WTC11 (cell line): ENCODE measurements at regions not wholly inside any gene's neighbourhood (a gene's known extent, or its start where the extent isn't known, plus 50 kb on each side); places are given as distances from the start of the nearest gene placed in this dataset.

ENCODE experiments used
- ATAC-seq: fragments of 200-7000 bp; cut with Tn5 transposase; 2 replicates; pipeline ENCODE4 v1.10.0; 2021; ENCODE audit warnings: mild to moderate bottlenecking, moderate library complexity
- CTCF ChIA-PET: fragments of 300-600 bp; sonication (Branson Sonifier 250); formaldehyde crosslinking; loops from one replicate; lab custom pipeline; 2021; ENCODE audit warnings: antibody characterized with exemption; lab: Charles Lee
- POLR2A ChIA-PET: fragments of 350-600 bp; sonication (Branson Sonifier 250); formaldehyde crosslinking; loops from one replicate; lab custom pipeline; 2021; ENCODE audit warnings: antibody characterized with exemption; lab: Charles Lee
- DNase-seq: peaks from one replicate; pipeline ENCODE4 v3.0.0; 2021; ENCODE audit warnings: low spot score
- H3K27ac Mint-ChIP-seq: 2 replicates; pipeline ENCODE4 v1.8.0; 2021; ENCODE audit warnings: mixed read lengths
- H3K27me3 Mint-ChIP-seq: 2 replicates; pipeline ENCODE4 v1.8.0; 2021; ENCODE audit warnings: low read depth, mild to moderate bottlenecking, moderate library complexity, mixed read lengths
- H3K36me3 Mint-ChIP-seq: 2 replicates; pipeline ENCODE4 v1.8.0; 2021; ENCODE audit warnings: mixed read lengths
- H3K4me1 Mint-ChIP-seq: 2 replicates; pipeline ENCODE4 v1.8.0; 2022; ENCODE audit warnings: mixed read lengths
- H3K4me3 Mint-ChIP-seq: 2 replicates; pipeline ENCODE4 v1.8.0; 2021; ENCODE audit warnings: mild to moderate bottlenecking, moderate library complexity, mixed read lengths
- H3K9me3 Mint-ChIP-seq: 2 replicates; pipeline ENCODE4 v1.8.0; 2021; ENCODE audit warnings: mixed read lengths
- ELF4 ChIP-seq: sonication (generic); formaldehyde crosslinking; IDR thresholded peaks from 2 replicates; pipeline ENCODE4 v1.8.1; 2022; ENCODE audit warnings: low read depth, mild to moderate bottlenecking, moderate library complexity, missing genetic modification reagents
- EMX1 ChIP-seq: fragments of 250-450 bp; sonication (Bioruptor Pico); IDR thresholded peaks from 2 replicates; pipeline ENCODE4 v1.8.0; 2021; ENCODE audit warnings: mild to moderate bottlenecking
- ESRRA ChIP-seq: sonication (generic); formaldehyde crosslinking; IDR thresholded peaks from 2 replicates; pipeline ENCODE4 v1.8.1; 2022; ENCODE audit warnings: mild to moderate bottlenecking, missing genetic modification reagents, borderline replicate concordance
- ETV6 ChIP-seq: sonication (generic); formaldehyde crosslinking; IDR thresholded peaks from 2 replicates; pipeline ENCODE4 v1.8.1; 2022; ENCODE audit warnings: mild to moderate bottlenecking, missing genetic modification reagents
- FOXP1 ChIP-seq: sonication (generic); formaldehyde crosslinking; IDR thresholded peaks from 2 replicates; pipeline ENCODE4 v1.8.0; 2022; ENCODE audit warnings: missing genetic modification reagents, mild to moderate bottlenecking, moderate library complexity, borderline replicate concordance
- GTF2I ChIP-seq: fragments of 250-450 bp; sonication (Bioruptor Pico); conservative IDR thresholded peaks from 2 replicates; pipeline ENCODE4 v1.4.0; 2021; ENCODE audit warnings: mild to moderate bottlenecking
- JAZF1 ChIP-seq: fragments of 250-450 bp; sonication (Bioruptor Pico); IDR thresholded peaks from 2 replicates; pipeline ENCODE4 v1.9.0; 2021; ENCODE audit warnings: moderate library complexity, mild to moderate bottlenecking, inconsistent platforms
- JUN ChIP-seq: sonication (generic); formaldehyde crosslinking; IDR thresholded peaks from 2 replicates; pipeline ENCODE4 v1.8.0; 2023; ENCODE audit warnings: mild to moderate bottlenecking, missing genetic modification reagents
- KAT7 ChIP-seq: sonication (generic); formaldehyde crosslinking; IDR thresholded peaks from 2 replicates; pipeline ENCODE4 v1.8.1; 2023; ENCODE audit warnings: missing genetic modification reagents, mild to moderate bottlenecking, borderline replicate concordance
- MYBL2 ChIP-seq: sonication (generic); formaldehyde crosslinking; IDR thresholded peaks from 2 replicates; pipeline ENCODE4 v1.8.1; 2023; ENCODE audit warnings: mild to moderate bottlenecking, moderate library complexity, missing genetic modification reagents
- NFE2L1 ChIP-seq: sonication (generic); formaldehyde crosslinking; IDR thresholded peaks from 2 replicates; pipeline ENCODE4 v1.8.1; 2023; ENCODE audit warnings: missing genetic modification reagents
- NFYB ChIP-seq: sonication (generic); formaldehyde crosslinking; conservative IDR thresholded peaks from 2 replicates; pipeline ENCODE4 v1.8.0; 2022; ENCODE audit warnings: low read depth, missing genetic modification reagents
- NR1H2 ChIP-seq: sonication (generic); formaldehyde crosslinking; IDR thresholded peaks from 2 replicates; pipeline ENCODE4 v1.9.0; 2021; ENCODE audit warnings: mild to moderate bottlenecking, moderate library complexity, missing genetic modification reagents
- NR2C2 ChIP-seq: sonication (generic); formaldehyde crosslinking; IDR thresholded peaks from 2 replicates; pipeline ENCODE4 v1.8.0; 2022; ENCODE audit warnings: mild to moderate bottlenecking, missing genetic modification reagents
- PRRX2 ChIP-seq: fragments of 250-450 bp; sonication (Bioruptor Pico); IDR thresholded peaks from 2 replicates; pipeline ENCODE4 v1.8.0; 2021; ENCODE audit warnings: mild to moderate bottlenecking
- SMAD3 ChIP-seq: sonication (generic); formaldehyde crosslinking; IDR thresholded peaks from 2 replicates; pipeline ENCODE4 v1.8.0; 2022; ENCODE audit warnings: missing genetic modification reagents, mild to moderate bottlenecking, borderline replicate concordance
- SOX15 ChIP-seq: fragments of 250-450 bp; sonication (Bioruptor Pico); IDR thresholded peaks from 2 replicates; pipeline ENCODE4 v1.9.0; 2021; ENCODE audit warnings: mild to moderate bottlenecking
- SP1 ChIP-seq: sonication (generic); formaldehyde crosslinking; conservative IDR thresholded peaks from 2 replicates; pipeline ENCODE4 v1.8.1; 2022; ENCODE audit warnings: missing genetic modification reagents
- TEAD1 ChIP-seq: sonication (generic); formaldehyde crosslinking; IDR thresholded peaks from 2 replicates; pipeline ENCODE4 v1.8.0; 2022; ENCODE audit warnings: mild to moderate bottlenecking, missing genetic modification reagents
- TP53 ChIP-seq: sonication (generic); formaldehyde crosslinking; IDR thresholded peaks from 2 replicates; pipeline ENCODE4 v1.8.1; 2023; ENCODE audit warnings: mild to moderate bottlenecking, missing genetic modification reagents
- ZBTB21 ChIP-seq: sonication (generic); formaldehyde crosslinking; IDR thresholded peaks from 2 replicates; pipeline ENCODE4 v1.8.1; 2023; ENCODE audit warnings: mild to moderate bottlenecking, missing genetic modification reagents, borderline replicate concordance
- ZNF219 ChIP-seq: sonication (generic); formaldehyde crosslinking; IDR thresholded peaks from 2 replicates; pipeline ENCODE4 v1.8.0; 2023; ENCODE audit warnings: missing genetic modification reagents, mild to moderate bottlenecking, borderline replicate concordance
- ZNF232 ChIP-seq: sonication (generic); formaldehyde crosslinking; IDR thresholded peaks from 2 replicates; pipeline ENCODE4 v1.8.0; 2022; ENCODE audit warnings: mild to moderate bottlenecking, missing genetic modification reagents
- ZNF317 ChIP-seq: sonication (generic); formaldehyde crosslinking; IDR thresholded peaks from 2 replicates; pipeline ENCODE4 v1.8.1; 2023; ENCODE audit warnings: low read depth, mild to moderate bottlenecking, moderate library complexity, missing genetic modification reagents, borderline replicate concordance
- TF ChIP-seq, protein P1 (sequence below): sonication (generic); formaldehyde crosslinking; conservative IDR thresholded peaks from 2 replicates; pipeline ENCODE4 v1.8.1; 2022; ENCODE audit warnings: mild to moderate bottlenecking, missing genetic modification reagents
- TF ChIP-seq, protein P2 (sequence below): sonication (generic); formaldehyde crosslinking; IDR thresholded peaks from 2 replicates; pipeline ENCODE4 v1.8.1; 2022; ENCODE audit warnings: mild to moderate bottlenecking, missing genetic modification reagents, moderate library complexity, borderline replicate concordance
- TF ChIP-seq, protein P3 (sequence below): sonication (generic); formaldehyde crosslinking; IDR thresholded peaks from 2 replicates; pipeline ENCODE4 v1.8.0; 2023; ENCODE audit warnings: missing genetic modification reagents
- TF ChIP-seq, protein P4 (sequence below): sonication (generic); formaldehyde crosslinking; IDR thresholded peaks from 2 replicates; pipeline ENCODE4 v1.8.1; 2023; ENCODE audit warnings: mild to moderate bottlenecking, missing genetic modification reagents, moderate library complexity
- TF ChIP-seq, protein P5 (sequence below): sonication (generic); formaldehyde crosslinking; IDR thresholded peaks from 2 replicates; pipeline ENCODE4 v1.8.1; 2022; ENCODE audit warnings: low read depth, missing genetic modification reagents, borderline replicate concordance
- TF ChIP-seq, protein P6 (sequence below): sonication (generic); formaldehyde crosslinking; IDR thresholded peaks from 2 replicates; pipeline ENCODE4 v1.8.1; 2022; ENCODE audit warnings: missing genetic modification reagents, borderline replicate concordance
- TF ChIP-seq, protein P7 (sequence below): fragments of 250-450 bp; sonication (Bioruptor Pico); IDR thresholded peaks from 2 replicates; pipeline ENCODE4 v1.8.0; 2021; ENCODE audit warnings: mild to moderate bottlenecking

DNA sequence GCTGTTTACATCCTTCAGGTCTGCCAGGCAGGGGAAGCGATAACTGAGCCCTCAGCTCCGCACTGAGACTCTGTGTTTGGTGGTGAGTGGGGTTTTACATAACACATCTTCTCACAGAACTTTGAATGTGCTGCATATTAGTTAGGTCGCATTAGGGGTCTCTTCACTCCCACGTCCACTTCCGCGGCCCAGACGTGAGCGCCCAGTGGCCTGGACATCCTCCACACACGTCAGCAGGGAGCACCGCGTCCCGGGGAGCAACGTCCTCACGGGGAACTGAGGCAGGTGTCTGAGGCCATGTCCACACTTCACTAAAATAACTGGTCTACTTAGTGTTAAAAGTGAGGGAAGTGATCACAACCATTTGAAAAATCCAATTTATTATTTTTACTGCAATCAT, 100.4 kb upstream of the SATB2 start:
- no peak overlapping the region for H3K27ac Mint-ChIP-seq
- no peaks in the 10 kb centered on the region for H3K27me3 Mint-ChIP-seq
- TF ChIP-seq ETV6 (CRISPR knock-in tag) (no peak), FOXP1 (no peak), ZBTB21 (no peak), MYBL2 (CRISPR knock-in tag) (no peak), NR1H2 (no peak), PRRX2 (CRISPR knock-in tag) (no peak), SOX15 (no peak), KAT7 (CRISPR knock-in tag) (no peak), SP1 (CRISPR knock-in tag) (no peak), GTF2I (CRISPR knock-in tag) (no peak), JAZF1 (CRISPR knock-in tag) (no peak), JUN (no peak), ZNF219 (no peak), NFE2L1 (CRISPR knock-in tag) (no peak), ZNF317 (CRISPR knock-in tag) (no peak)
- TF ChIP-seq, protein P1, sequence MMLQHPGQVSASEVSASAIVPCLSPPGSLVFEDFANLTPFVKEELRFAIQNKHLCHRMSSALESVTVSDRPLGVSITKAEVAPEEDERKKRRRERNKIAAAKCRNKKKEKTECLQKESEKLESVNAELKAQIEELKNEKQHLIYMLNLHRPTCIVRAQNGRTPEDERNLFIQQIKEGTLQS = no peak
- TF ChIP-seq, protein P2, sequence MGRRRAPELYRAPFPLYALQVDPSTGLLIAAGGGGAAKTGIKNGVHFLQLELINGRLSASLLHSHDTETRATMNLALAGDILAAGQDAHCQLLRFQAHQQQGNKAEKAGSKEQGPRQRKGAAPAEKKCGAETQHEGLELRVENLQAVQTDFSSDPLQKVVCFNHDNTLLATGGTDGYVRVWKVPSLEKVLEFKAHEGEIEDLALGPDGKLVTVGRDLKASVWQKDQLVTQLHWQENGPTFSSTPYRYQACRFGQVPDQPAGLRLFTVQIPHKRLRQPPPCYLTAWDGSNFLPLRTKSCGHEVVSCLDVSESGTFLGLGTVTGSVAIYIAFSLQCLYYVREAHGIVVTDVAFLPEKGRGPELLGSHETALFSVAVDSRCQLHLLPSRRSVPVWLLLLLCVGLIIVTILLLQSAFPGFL (CRISPR knock-in tag) = no peak
- TF ChIP-seq, protein P3, sequence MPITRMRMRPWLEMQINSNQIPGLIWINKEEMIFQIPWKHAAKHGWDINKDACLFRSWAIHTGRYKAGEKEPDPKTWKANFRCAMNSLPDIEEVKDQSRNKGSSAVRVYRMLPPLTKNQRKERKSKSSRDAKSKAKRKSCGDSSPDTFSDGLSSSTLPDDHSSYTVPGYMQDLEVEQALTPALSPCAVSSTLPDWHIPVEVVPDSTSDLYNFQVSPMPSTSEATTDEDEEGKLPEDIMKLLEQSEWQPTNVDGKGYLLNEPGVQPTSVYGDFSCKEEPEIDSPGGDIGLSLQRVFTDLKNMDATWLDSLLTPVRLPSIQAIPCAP (CRISPR knock-in tag) = no peak
- TF ChIP-seq, protein P4, sequence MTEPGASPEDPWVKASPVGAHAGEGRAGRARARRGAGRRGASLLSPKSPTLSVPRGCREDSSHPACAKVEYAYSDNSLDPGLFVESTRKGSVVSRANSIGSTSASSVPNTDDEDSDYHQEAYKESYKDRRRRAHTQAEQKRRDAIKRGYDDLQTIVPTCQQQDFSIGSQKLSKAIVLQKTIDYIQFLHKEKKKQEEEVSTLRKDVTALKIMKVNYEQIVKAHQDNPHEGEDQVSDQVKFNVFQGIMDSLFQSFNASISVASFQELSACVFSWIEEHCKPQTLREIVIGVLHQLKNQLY (CRISPR knock-in tag) = no peak
- DNase-seq = no peak
- no peak for ATAC-seq
- ChIA-PET CTCF (no interaction called here), POLR2A (no interaction called here)
- H3K9me3 Mint-ChIP-seq = no peaks in the 10 kb centered on the region
- no peaks in the 10 kb centered on the region for H3K36me3 Mint-ChIP-seq
- no peak overlapping the region for H3K4me3 Mint-ChIP-seq
- H3K4me1 Mint-ChIP-seq = no peaks in the 10 kb centered on the region

DNA sequence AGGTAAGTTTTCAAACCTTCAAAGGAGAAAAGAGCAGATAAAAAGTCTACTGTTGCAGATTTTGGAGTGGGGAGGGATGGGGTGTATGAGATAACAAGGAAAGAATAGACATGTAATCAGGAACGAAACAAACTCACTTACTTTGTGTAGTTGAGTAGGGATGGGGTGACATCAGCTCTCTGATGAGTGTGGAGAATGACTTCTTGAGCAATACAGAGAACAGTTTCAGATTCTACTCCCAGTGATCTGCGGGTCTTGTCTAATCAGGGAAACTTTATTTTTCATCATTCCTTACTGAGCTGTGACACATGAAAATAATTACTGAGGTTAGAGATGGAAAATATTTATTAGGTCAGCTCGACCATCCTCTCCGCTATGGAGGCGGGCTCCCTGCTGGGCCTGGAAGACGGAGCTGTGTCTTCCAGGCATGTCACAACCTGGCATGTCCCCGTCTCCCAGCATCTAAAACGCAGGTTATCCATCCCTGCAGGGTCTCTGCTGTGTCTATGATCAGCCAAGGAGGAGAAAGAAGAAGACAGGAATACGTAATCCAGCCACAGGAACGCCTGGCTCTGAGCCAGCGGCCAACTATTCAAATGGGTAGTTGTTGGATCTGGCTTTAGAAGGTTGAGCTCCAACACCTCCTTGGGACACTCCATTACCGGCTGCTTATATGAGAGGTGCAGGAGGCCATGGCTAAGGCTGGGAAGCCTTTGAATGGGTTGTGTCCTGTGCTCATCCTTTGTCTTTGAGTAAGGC, 99.0 kb upstream of the SATB2 start:
- ATAC-seq (no peak; the same call in 1 of the 2 replicates), DNase-seq (no peak)
- H3K36me3 Mint-ChIP-seq = no peaks in the 10 kb centered on the region
- H3K4me1 Mint-ChIP-seq = peaks cover 5% of the 10 kb centered on the region
- no peaks in the 10 kb centered on the region for H3K9me3 Mint-ChIP-seq
- no peaks in the 10 kb centered on the region for H3K27me3 Mint-ChIP-seq
- ChIA-PET CTCF (interaction anchor here (1.2 kb wide), 1 partner anchor 68 kb away, joined by 3 read pairs; no protein-coding TSS in a partner anchor), POLR2A (no interaction called here)
- H3K27ac Mint-ChIP-seq = no peak overlapping the region
- no peak overlapping the region for H3K4me3 Mint-ChIP-seq
- no peak for TF ChIP-seq TEAD1
- TF ChIP-seq, protein P5, sequence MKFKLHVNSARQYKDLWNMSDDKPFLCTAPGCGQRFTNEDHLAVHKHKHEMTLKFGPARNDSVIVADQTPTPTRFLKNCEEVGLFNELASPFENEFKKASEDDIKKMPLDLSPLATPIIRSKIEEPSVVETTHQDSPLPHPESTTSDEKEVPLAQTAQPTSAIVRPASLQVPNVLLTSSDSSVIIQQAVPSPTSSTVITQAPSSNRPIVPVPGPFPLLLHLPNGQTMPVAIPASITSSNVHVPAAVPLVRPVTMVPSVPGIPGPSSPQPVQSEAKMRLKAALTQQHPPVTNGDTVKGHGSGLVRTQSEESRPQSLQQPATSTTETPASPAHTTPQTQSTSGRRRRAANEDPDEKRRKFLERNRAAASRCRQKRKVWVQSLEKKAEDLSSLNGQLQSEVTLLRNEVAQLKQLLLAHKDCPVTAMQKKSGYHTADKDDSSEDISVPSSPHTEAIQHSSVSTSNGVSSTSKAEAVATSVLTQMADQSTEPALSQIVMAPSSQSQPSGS (CRISPR knock-in tag) = no peak
- no peak for TF ChIP-seq ZNF232 (CRISPR knock-in tag)
- no peak for TF ChIP-seq NFYB (CRISPR knock-in tag)
- TF ChIP-seq, protein P6, sequence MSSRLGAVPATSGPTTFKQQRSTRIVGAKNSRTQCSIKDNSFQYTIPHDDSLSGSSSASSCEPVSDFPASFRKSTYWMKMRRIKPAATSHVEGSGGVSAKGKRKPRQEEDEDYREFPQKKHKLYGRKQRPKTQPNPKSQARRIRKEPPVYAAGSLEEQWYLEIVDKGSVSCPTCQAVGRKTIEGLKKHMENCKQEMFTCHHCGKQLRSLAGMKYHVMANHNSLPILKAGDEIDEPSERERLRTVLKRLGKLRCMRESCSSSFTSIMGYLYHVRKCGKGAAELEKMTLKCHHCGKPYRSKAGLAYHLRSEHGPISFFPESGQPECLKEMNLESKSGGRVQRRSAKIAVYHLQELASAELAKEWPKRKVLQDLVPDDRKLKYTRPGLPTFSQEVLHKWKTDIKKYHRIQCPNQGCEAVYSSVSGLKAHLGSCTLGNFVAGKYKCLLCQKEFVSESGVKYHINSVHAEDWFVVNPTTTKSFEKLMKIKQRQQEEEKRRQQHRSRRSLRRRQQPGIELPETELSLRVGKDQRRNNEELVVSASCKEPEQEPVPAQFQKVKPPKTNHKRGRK (CRISPR knock-in tag) = no peak
- no peak for TF ChIP-seq ELF4 (CRISPR knock-in tag)
- TF ChIP-seq ESRRA (CRISPR knock-in tag) = no peak
- no peak for TF ChIP-seq TP53 (CRISPR knock-in tag)
- no peak for TF ChIP-seq NR2C2
- TF ChIP-seq SMAD3 (CRISPR knock-in tag) = no peak
- no peak for TF ChIP-seq EMX1
- TF ChIP-seq, protein P7, sequence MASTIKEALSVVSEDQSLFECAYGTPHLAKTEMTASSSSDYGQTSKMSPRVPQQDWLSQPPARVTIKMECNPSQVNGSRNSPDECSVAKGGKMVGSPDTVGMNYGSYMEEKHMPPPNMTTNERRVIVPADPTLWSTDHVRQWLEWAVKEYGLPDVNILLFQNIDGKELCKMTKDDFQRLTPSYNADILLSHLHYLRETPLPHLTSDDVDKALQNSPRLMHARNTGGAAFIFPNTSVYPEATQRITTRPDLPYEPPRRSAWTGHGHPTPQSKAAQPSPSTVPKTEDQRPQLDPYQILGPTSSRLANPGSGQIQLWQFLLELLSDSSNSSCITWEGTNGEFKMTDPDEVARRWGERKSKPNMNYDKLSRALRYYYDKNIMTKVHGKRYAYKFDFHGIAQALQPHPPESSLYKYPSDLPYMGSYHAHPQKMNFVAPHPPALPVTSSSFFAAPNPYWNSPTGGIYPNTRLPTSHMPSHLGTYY = no peak
- TF ChIP-seq, protein P4 (CRISPR knock-in tag) = no peak
